DMS 273 treated with DMSO at 0.1 percent for 48 hours (cell line): ENCODE measurements at regions not wholly inside any gene's neighbourhood (a gene's known extent, or its start where the extent isn't known, plus 50 kb on each side); places are given as distances from the start of the nearest gene placed in this dataset.
"Not testable (repeated sequence)": the region's sequence is repeated elsewhere in the genome, so short reads cannot be mapped to it uniquely, and the experiment has no call there.

ENCODE experiments used
- DNase-seq: peaks from one replicate; lab custom pipeline; 2025; lab: John Stamatoyannopoulos, UW

DNA sequence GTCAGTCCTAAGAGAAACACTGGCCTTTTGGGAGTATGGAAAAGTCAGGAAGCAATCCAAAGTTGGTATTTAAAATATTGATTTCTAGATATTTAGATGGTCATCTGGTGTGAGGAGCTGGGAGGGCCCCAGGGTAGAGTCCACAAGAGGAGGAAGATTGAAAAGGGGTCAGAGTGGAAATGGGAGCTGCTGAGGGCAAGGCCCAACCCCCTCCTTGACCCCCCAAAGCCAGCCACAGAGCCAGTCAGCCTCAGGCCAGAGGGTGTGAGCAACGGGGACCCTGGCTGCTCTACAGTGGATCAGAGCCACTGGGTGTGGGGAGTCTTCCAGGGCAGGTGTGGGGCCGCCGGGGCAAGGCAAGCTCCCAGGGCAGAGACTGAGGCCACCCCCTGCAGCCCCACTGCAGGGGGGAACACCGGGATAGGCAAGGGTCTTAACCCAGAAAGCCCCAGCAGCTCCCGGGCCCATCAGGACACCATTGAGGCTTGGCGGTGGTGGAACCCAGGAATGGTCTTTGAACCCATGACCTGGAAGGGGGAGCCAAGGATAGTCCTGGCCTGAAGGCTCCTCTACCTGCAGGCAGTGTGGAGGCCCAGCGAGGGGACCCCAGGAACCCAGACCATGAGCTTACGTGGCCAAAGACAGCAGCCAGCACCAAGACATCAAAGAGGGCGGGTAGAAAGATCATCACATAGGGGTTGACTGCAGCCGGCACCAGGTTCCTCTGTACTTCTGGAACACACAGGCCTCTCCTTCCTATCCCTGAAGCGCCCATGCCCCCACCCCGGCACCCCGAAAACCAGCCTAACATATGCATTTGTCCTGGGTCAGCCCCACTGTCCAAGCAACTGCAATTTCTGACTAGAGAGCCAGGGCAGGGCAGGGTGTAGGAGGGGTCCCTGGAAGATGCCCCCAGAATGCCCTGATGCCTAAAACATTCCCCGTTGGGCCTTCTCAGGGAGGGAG is 51.3 kb upstream of the CSPG4 start:
- not testable (repeated sequence) for DNase-seq

DNA sequence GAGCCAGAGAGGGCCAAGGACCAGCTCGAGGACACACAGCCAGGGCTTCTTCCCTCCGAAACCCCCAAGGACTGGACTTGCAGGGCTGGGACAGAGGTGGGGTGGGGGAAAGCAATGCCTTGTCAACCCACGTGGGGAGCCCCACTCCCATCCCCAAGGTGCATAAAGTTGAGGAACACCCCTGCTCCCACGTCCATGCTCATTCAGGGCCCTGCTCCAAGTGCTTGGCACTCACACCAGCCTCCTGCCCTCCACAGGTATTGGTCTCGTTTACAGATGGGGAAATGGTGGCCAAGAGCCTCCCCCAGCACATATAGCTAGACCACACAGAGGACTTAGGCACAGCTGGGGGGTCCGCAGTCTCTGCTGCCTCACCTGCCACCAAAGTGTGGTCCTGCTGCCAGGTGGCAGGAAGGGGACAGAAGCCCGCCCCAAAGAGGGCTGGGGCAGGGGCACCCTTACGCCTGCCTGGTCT is 50.5 kb upstream of the CSPG4 start:
- no peak for DNase-seq
